T-cell (primary cell): ENCODE measurements at regions not wholly inside any gene's neighbourhood (a gene's known extent, or its start where the extent isn't known, plus 50 kb on each side); places are given as distances from the start of the nearest gene placed in this dataset.
A peak's percentile ranks its signal among the peaks of the same experiment; 100 is the strongest.

Experiments used
- ATAC-seq, 4 experiments: fragments of 200-7000 bp in 3 of 4; fragments of 150-1000 bp in 1 of 4; cut with Tn5 transposase; replicated peaks in 1 of 4; 1 replicate in 3 of 4; 2 replicates in 1 of 4; pipeline ENCODE4 v1.10.0; 2021; ENCODE audit warnings: moderate library complexity in 3 of 4, mild to moderate bottlenecking in 2 of 4, moderate number of reproducible peaks in 1 of 4
- CTCF ChIA-PET, 2 donors: fragments of 300-600 bp; sonication (Branson Sonifier 250); formaldehyde crosslinking; loops; one replicate each; lab custom pipeline; 2022; ENCODE audit warnings: antibody characterized with exemption in 2 of 2; lab: Charles Lee
- POLR2A ChIA-PET, 2 donors: fragments of 300-600 bp; sonication (Branson Sonifier 250); formaldehyde crosslinking; loops; one replicate each; lab custom pipeline; 2022; ENCODE audit warnings: antibody characterized with exemption in 2 of 2; lab: Charles Lee
- DNase-seq, 35 experiments: peaks; one replicate each; pipeline versions ENCODE4 v3.0.0 to v3.0.0-alpha.2; 2013 to 2023
- H3K27ac ChIP-seq: one replicate; pipeline ENCODE4 v1.5.1; 2013; ENCODE audit warnings: low read length
- H3K27me3 ChIP-seq, 2 experiments: replicated peaks in 1 of 2; 1 replicate in 1 of 2; 2 replicates in 1 of 2; pipeline versions ENCODE4 v1.6.1 to v1.7.0; 2013; ENCODE audit warnings: low read length in 1 of 2, mixed read lengths in 1 of 2; ENCODE audit not compliant: control insufficient read depth in 2 of 2, insufficient read depth in 2 of 2; ENCODE audit errors: extremely low read depth in 1 of 2
- H3K36me3 ChIP-seq, 2 donors: 1 replicate in 1 of 2; 2 replicates in 1 of 2; pipeline versions ENCODE4 v1.6.1 to v1.7.0; 2013; ENCODE audit warnings: low read length in 1 of 2; ENCODE audit not compliant: control insufficient read depth in 2 of 2, insufficient read depth in 1 of 2; ENCODE audit errors: extremely low read depth in 1 of 2
- H3K4me1 ChIP-seq, 2 experiments: 1 replicate in 1 of 2; 2 replicates in 1 of 2; pipeline versions ENCODE4 v1.6.1 to v1.7.0; 2013; ENCODE audit warnings: low read length in 2 of 2, mixed read lengths in 1 of 2; ENCODE audit not compliant: insufficient read depth in 2 of 2, control insufficient read depth in 1 of 2; ENCODE audit errors: extremely low read depth in 1 of 2
- H3K4me3 ChIP-seq, 2 donors: 1 replicate in 1 of 2; 2 replicates in 1 of 2; pipeline versions ENCODE4 v1.5.1 to v1.7.0; 2013; ENCODE audit warnings: mild to moderate bottlenecking in 2 of 2, low read length in 1 of 2, moderate library complexity in 1 of 2; ENCODE audit not compliant: control insufficient read depth in 1 of 2; ENCODE audit errors: extremely low read depth in 1 of 2
- H3K9me3 ChIP-seq: 2 replicates; pipeline ENCODE4 v1.7.0; 2013
- H3K27ac Mint-ChIP-seq, 2 donors: one replicate each; pipeline ENCODE4 v1.8.0; 2020 to 2021; ENCODE audit warnings: mild to moderate bottlenecking in 2 of 2, mixed read lengths in 2 of 2
- H3K27me3 Mint-ChIP-seq, 2 donors: one replicate each; pipeline ENCODE4 v1.8.0; 2021 to 2022; ENCODE audit warnings: mixed read lengths in 2 of 2
- H3K36me3 Mint-ChIP-seq: one replicate; pipeline ENCODE4 v1.8.0; 2021; ENCODE audit warnings: mixed read lengths
- H3K4me1 Mint-ChIP-seq, 3 donors: one replicate each; pipeline ENCODE4 v1.8.0; 2020 to 2022; ENCODE audit warnings: mixed read lengths in 3 of 3, mild to moderate bottlenecking in 1 of 3
- H3K4me3 Mint-ChIP-seq, 3 donors: one replicate each; pipeline ENCODE4 v1.8.0; 2020 to 2022; ENCODE audit warnings: mild to moderate bottlenecking in 3 of 3, mixed read lengths in 3 of 3, moderate library complexity in 3 of 3
- H3K9me3 Mint-ChIP-seq, 3 donors: one replicate each; pipeline ENCODE4 v1.8.0; 2020 to 2022; ENCODE audit warnings: mixed read lengths in 3 of 3
- WGBS: methylation state at CpG from one replicate; pipeline ENCODE4 v1.1.5; 2013; ENCODE audit warnings: missing lambda C conversion rate; ENCODE audit not compliant: insufficient coverage; 5-methylcytosine and 5-hydroxymethylcytosine counted together

DNA sequence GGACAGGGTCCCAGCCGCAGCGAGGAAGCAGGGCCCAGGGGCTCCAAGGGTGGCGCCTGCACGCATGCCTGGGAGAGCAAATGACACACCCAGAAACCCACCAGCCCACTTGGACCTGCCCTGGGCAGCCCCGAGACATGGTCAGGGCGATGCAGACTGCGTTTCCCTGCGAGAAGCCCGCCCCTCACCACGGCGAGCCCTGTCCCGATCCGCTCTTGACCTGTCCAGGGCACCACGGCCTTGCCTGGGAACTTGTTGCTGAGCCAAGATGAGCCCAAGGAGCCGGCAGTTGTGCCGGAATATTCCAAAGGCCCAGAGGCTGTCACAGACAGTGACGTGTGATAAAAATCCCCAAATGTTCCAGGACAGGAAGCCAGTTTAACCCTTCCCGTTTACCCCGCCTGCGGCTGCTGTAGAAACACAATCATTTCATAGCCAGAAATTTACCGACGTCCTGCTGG, 78.1 kb downstream of the SIK1 start:
- H3K4me3 Mint-ChIP-seq, result no peak overlapping the region
- ATAC-seq, result no peak
- Histone ChIP-seq H3K27ac (no peak overlapping the region), H3K36me3 (no peaks in the 10 kb centered on the region), H3K4me1 (no peaks in the 10 kb centered on the region), H3K27me3 (peaks cover 0 to 12% of the 10 kb centered on the region in 2 experiments), H3K4me3 (no peak overlapping the region), H3K9me3 (no peaks in the 10 kb centered on the region)
- ChIA-PET CTCF (no interaction called here), POLR2A (no interaction called here)
- WGBS, result 87% methylated on average over 21 of the region's 22 CpGs
- no peak for DNase-seq
- peaks cover 0 to 6% (median 5%) of the 10 kb centered on the region in 3 donors for H3K4me1 Mint-ChIP-seq
- no peaks in the 10 kb centered on the region for H3K9me3 Mint-ChIP-seq
- no peak overlapping the region for H3K27ac Mint-ChIP-seq
- H3K36me3 Mint-ChIP-seq, result no peaks in the 10 kb centered on the region
- no peaks in the 10 kb centered on the region for H3K27me3 Mint-ChIP-seq

DNA sequence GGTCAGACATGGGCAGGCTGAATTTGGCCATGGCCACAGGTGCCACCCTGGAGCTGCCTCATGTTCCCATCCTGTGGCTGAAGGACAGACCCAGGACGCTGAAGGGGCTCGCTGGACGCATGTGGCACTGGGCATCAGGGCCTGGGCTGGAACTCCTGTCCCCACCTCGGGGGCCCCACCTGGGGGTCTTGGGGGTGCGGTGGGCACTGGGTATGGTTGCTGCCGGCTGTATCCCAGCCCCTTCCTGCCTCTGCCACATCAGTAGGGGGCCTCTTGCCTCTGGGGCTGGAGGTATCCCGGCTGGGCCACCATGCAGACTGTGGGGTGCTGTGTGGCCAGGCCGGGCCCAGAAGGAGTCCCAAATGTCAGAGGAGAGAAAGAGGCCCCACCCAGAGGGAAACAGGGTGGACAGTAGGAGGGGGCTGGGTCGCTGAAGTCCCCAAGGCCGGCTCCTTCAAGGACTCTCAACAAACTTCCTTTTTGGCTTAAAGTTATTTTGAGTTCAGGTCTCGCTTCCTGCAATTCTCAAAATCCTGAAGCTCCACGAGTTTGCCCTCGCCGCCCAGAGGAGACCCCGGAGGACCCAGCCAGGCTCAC, 78.7 kb downstream of the SIK1 start:
- ATAC-seq (no peak), DNase-seq (no peak)
- Histone ChIP-seq H3K4me1 (no peaks in the 10 kb centered on the region), H3K9me3 (no peaks in the 10 kb centered on the region), H3K36me3 (no peaks in the 10 kb centered on the region), H3K4me3 (no peak overlapping the region), H3K27ac (no peak overlapping the region), H3K27me3 (peaks cover 0 to 6% of the 10 kb centered on the region in 2 experiments)
- H3K9me3 Mint-ChIP-seq, result no peaks in the 10 kb centered on the region
- peaks cover 0 to 6% (median 5%) of the 10 kb centered on the region in 3 donors for H3K4me1 Mint-ChIP-seq
- no peaks in the 10 kb centered on the region for H3K36me3 Mint-ChIP-seq
- no peak overlapping the region for H3K4me3 Mint-ChIP-seq
- CTCF ChIA-PET, result no interaction called here
- no peaks in the 10 kb centered on the region for H3K27me3 Mint-ChIP-seq
- 75% methylated on average over 9 of the region's 15 CpGs for WGBS
- POLR2A ChIA-PET, result no interaction called here
- H3K27ac Mint-ChIP-seq, result no peak overlapping the region

DNA sequence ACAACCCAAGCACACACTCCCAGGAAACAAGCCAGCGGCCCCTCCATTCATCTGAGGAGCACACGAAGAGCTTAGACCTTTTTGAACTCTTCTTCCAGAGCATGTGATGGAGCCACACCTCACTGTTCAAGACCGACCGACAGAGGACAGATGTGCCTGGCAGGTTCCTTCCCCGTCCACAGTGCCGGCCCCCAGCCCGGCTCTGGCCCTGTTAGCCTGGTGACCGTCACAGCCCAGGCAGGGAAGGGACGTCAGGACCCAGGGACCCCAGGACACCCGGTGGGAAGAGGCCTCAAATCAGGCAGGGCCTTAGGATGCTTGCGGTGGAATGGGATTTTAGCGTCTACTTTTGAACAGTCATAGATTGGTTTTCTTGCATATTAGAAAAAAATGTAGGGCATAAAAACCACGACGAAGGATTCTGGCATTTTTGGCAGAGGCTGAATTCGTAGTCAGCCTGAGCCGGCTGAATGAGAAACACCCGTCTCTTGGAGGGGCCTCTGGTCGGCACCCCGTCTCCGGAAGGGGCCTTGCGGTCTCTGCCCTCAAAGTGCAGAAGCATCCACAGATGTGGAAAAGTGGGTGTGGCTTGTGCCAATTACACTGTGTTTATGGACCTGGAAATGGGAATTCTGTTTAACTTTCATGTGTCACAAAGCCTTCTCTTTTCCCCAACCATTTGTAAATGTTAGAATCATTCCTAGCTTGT, 79.3 kb downstream of the SIK1 start:
- H3K9me3 ChIP-seq, result no peaks in the 10 kb centered on the region
- ChIA-PET POLR2A (no interaction called here), CTCF (no interaction called here)
- H3K9me3 Mint-ChIP-seq, result no peaks in the 10 kb centered on the region
- H3K36me3 Mint-ChIP-seq, result no peaks in the 10 kb centered on the region
- H3K4me3 ChIP-seq, result no peak overlapping the region
- no peaks in the 10 kb centered on the region for H3K36me3 ChIP-seq
- H3K4me1 ChIP-seq, result no peaks in the 10 kb centered on the region
- H3K27ac ChIP-seq, result no peak overlapping the region
- no peaks in the 10 kb centered on the region for H3K27me3 Mint-ChIP-seq
- DNase-seq (no peak), ATAC-seq (no peak)
- H3K4me1 Mint-ChIP-seq, result peaks cover 0 to 3% (median 0%) of the 10 kb centered on the region in 3 donors
- WGBS, result 84% methylated on average over 18 of the region's 21 CpGs
- peaks cover 0 to 6% of the 10 kb centered on the region in 2 experiments for H3K27me3 ChIP-seq
- H3K4me3 Mint-ChIP-seq, result no peak overlapping the region
- no peak overlapping the region for H3K27ac Mint-ChIP-seq

DNA sequence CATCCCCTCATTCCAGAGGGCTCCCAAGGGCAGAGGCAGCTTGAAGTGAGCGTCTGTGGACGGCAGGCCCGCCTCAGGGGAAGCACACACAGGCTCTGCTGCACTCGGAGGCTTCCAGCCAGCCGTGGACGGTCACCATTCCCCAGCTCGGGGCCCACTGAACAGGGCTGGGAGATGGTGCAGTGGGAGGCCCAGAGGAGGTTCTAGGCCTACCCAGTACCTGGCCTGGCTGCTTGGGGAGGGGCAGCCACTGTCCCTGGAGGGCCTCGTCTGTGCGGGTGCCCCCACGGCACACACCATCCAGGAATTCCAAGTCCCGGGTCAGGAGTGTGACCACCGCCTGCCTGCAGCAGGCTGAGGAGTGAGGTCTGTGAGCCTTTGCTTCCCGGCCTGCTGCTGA, 80.4 kb downstream of the SIK1 start:
- Mint-ChIP-seq H3K4me1 (no peaks in the 10 kb centered on the region), H3K27me3 (no peaks in the 10 kb centered on the region), H3K36me3 (no peaks in the 10 kb centered on the region), H3K4me3 (no peak overlapping the region), H3K9me3 (no peaks in the 10 kb centered on the region), H3K27ac (no peak overlapping the region)
- DNase-seq (no peak), ATAC-seq (no peak)
- H3K36me3 ChIP-seq, result no peaks in the 10 kb centered on the region
- no peaks in the 10 kb centered on the region for H3K9me3 ChIP-seq
- H3K27me3 ChIP-seq, result peaks cover 0 to 7% of the 10 kb centered on the region in 2 experiments
- H3K4me3 ChIP-seq, result no peak overlapping the region
- WGBS, result 85% methylated on average over 7 of the region's 13 CpGs
- ChIA-PET CTCF (no interaction called here), POLR2A (no interaction called here)
- no peaks in the 10 kb centered on the region for H3K4me1 ChIP-seq
- H3K27ac ChIP-seq, result no peak overlapping the region

DNA sequence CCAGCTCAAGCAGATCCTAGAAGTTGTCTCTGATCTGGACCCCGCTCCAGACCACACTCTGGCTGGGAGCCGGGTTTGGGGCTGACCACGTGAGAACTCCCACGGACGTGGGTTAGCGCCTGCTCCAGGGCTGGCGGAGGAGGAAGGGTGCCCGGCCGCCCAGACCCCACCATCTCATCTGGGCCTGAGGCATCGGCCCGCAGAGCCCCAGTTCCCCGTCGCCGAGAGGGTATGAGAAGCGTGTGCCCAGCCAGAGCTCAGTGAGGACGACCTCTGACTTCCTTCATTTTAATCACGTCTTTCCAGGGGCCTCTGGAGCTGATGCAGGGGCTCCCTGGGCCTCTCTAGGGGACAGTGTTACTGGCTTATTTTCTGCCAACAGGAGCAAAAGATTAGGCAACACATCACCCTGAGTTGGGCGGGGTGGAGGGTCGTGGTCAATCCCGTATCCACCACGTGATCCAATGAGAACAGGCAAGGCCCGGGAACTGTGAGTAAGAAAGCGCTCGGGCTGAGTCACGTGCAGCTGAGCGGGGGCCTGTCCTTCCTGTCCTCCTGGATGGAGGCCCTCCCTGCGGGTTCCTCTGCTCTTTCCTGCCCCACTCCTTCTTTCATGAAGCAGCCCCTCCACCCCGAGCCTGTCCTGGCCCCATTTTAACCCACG, 81.1 kb downstream of the SIK1 start:
- Mint-ChIP-seq H3K9me3 (no peaks in the 10 kb centered on the region), H3K4me3 (no peak overlapping the region), H3K27ac (no peak overlapping the region), H3K4me1 (no peaks in the 10 kb centered on the region), H3K27me3 (no peaks in the 10 kb centered on the region), H3K36me3 (no peaks in the 10 kb centered on the region)
- Histone ChIP-seq H3K27me3 (peaks cover 0 to 13% of the 10 kb centered on the region in 2 experiments), H3K36me3 (no peaks in the 10 kb centered on the region), H3K4me1 (no peaks in the 10 kb centered on the region), H3K4me3 (no peak overlapping the region), H3K27ac (no peak overlapping the region), H3K9me3 (no peaks in the 10 kb centered on the region)
- ChIA-PET POLR2A (no interaction called here), CTCF (no interaction called here)
- DNase-seq (peak in 1 of 35 experiments; percentile 27), ATAC-seq (no peak)
- 73% methylated on average over 27 of the region's 29 CpGs for WGBS

DNA sequence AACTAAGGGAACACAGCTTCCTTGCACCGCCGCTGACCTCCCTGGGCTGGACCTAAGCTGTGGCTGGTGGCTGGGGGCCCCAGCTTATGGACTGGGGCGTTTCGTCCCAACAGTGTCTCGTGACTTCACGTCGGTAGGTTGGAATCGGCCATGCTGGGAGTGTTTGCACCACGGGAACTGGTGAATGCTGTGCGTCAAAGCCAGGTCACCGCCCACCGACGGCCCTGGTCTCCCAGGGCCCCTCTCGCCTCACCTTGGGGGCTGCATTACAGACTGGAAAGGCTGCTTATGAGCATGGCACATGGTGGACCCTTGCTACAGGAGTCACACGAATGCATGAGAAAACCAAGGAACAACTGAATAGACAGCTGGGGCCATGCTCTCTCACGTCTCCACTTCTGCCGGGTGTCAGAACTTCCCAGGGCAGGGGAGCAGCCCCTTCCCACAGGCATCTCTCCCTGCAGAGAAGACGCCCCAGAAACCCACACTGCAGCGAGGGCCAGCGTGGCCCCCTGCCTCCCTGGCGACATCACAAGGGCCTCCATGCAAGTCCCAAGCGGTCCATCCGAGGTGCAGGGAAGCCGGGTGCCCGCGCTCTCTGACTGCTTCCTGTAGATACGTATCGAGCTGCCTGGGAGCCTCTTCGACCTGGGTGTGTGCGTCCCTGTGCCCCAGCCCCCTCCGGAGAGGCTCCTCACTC, 81.7 kb downstream of the SIK1 start:
- H3K27ac ChIP-seq, result no peak overlapping the region
- ChIA-PET POLR2A (no interaction called here), CTCF (no interaction called here)
- H3K27me3 ChIP-seq, result peaks cover 0 to 16% of the 10 kb centered on the region in 2 experiments
- 85% methylated on average over 27 of the region's 31 CpGs for WGBS
- DNase-seq (no peak), ATAC-seq (no peak)
- no peaks in the 10 kb centered on the region for H3K9me3 ChIP-seq
- H3K27ac Mint-ChIP-seq, result no peak overlapping the region
- no peak overlapping the region for H3K4me3 Mint-ChIP-seq
- H3K4me1 ChIP-seq, result no peaks in the 10 kb centered on the region
- no peaks in the 10 kb centered on the region for H3K36me3 ChIP-seq
- H3K36me3 Mint-ChIP-seq, result no peaks in the 10 kb centered on the region
- no peak overlapping the region for H3K4me3 ChIP-seq
- no peaks in the 10 kb centered on the region for H3K9me3 Mint-ChIP-seq
- H3K4me1 Mint-ChIP-seq, result no peaks in the 10 kb centered on the region
- no peaks in the 10 kb centered on the region for H3K27me3 Mint-ChIP-seq
